Stimulated activated CD4-positive, alpha-beta T cell treated with anti-CD3 and anti-CD28 coated beads, Interleukin-12 subunit alpha, Interleukin-12 subunit beta, amount 100 ng/mL, for 48 hours (primary cell): ENCODE measurements at regions not wholly inside any gene's neighbourhood (a gene's known extent, or its start where the extent isn't known, plus 50 kb on each side); places are given as distances from the start of the nearest gene placed in this dataset.
A peak's percentile ranks its signal among the peaks of the same experiment; 100 is the strongest.
"Not testable (repeated sequence)": the region's sequence is repeated elsewhere in the genome, so short reads cannot be mapped to it uniquely, and the experiment has no call there.

Experiments
- DNase-seq, 3 donors: peaks; one replicate each; pipeline ENCODE4 v3.0.0-alpha.2; 2020; ENCODE audit warnings: low read depth in 2 of 3, low spot score in 1 of 3

DNA sequence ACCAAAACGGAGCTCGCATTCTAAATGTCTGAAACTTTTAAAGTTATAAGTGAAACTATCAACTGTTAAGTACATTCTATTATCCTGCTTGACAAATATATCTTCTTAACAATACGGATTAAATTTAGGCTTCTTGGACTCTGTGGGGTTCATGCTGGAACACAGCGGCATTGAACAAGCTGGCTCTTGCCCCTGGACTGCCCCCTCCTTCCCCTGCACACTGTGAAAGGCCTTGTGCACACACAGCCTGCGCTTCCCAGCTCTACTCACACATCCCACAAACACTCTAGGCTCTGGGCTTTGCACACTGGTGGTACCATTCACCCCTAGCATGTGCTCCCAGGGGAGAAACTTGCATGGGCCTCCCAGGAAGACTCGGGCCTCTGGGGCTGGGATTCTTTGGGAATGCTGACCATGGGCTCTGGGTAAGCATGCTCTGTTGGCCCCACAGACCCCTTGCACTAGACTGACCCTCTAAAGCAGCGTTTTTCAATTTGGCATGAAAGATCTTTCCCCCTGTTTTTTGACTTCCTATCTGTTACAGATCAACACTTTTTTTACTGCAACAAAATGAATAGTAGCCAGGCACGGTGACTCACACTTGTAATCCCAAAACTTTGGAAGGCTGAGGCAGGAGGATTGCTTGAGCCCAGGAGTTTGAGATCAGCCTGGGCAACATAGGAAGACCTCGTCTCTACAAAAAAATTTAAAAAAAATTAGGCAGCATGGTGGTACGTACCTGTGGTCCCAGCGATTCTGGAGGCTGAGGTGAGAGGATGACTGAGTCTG lies 96.2 kb upstream of the CPM start:
- DNase-seq = no peak

- DNase-seq = no peak
These were observed 97.3 kb upstream of the CPM start for GRCh38 chr12:69030321-69030720.

DNA sequence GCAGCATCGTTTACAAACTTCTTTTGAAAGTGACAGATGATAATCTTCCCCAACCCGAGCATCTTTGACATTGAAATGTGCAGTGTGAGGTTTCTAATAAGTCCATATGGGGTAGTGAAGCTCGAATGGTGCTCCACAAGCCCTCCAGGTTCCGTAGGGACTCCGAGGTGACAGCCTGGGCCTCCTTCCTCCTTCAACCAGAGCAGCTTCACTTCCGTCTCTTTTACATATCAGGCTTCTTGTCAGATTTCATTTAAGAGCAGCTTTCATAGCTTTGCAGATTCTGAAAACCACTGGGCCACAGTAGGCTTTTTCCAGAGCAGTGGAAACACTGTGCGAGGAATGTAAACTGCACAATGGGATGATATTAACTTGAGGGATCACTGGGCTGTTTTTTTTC lies 103.6 kb upstream of the CPM start:
- no peak for DNase-seq

DNA sequence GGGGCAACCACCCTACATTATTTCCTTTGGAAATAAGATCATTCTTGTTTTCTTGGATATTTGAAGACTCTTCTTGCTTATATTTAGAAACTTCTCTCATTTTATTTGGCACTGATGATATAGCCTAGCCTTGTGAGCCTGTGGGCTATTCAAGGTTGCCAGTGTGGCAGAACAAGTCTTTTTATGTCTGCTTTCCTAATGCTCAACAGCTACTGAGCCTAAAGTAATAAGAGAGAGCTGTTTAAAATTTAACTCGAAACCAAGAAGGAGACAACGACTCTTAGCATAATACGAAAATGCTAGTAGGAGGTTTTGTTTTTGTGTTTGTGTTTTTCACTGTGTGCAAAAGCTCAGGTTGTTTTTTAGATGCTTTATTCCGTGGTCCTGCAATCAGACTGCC lies 104.0 kb upstream of the CPM start:
- DNase-seq = no peak

DNA sequence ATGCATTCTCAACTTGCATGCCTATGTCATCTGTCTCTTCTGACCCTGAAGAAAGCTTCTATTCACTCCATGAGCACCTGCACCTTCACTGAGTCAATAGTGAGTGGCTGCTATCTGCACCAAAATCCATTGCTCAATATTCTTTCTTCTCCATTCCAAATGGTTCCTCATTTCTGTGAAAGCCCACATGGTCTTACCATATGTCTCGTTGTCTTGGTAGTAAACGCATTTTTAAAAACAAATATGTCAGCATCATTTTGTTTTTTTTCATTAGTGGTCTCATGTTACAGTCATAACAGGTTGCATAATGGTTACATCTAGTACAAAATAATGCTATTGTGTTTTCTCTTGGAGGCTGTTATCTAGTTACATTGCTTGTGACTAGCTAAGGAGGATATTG lies 106.9 kb upstream of the CPM start:
- no peak for DNase-seq

DNA sequence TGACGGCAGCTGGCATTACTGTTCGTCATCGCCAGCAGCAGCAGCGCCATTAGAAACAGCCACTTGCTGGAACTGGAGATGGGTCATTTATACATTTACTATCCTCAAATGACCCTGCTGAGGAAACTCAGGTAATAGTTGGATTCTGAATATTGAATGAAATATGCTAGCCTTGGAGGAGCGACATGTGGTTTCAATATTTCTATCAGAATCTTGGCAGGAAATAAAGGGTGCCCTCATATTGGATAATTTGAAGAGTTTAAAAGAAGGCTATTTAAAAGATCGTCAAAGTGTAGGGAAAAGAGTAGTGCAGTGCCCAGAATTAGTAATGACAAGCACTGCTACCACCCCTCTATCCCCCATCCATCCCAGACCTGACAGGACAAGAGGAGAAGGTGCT lies 109.6 kb upstream of the CPM start:
- no peak for DNase-seq

DNA sequence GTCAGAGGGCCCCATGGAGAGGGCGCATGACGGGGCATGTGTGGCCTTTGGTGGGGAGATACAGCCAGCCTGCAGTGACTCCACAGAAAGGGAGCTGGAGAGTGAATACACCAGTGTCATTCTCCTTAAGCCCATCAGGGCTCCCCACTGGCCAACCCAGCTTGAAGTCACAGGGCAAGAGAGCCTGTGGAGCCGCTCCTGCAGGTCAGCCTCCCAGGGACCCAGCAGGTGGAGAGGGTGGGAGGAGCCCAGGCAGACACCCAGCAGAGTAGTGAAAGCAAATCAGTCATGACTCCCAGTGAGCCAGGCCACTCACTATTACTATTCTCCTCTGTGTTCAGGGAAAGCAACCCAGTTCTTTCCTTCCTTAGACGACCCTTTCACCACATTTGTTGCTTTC lies 110.0 kb upstream of the CPM start:
- DNase-seq = no peak

GRCh38 chr12:69044887-69045286 lies 111.9 kb upstream of the CPM start:
- DNase-seq = no peak

DNA sequence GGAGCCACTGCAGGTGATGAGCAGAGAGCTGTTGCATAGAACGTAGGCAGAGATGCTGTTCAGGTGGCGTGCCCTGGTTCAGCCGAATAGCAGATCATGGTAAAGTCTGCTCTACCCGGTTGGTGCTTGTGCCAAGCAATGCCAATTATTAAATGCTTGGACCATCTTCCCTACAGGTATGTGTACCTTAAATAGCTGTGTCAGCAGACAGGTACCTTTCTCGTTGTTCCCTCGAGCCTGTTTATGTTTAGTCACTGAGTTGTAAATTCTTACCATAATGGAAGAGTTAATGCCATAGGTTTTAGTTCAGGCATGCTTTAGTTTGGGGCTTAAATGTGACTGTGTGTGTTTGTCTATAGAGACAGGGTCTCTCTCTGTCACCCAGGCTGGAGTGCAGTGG lies 112.5 kb upstream of the CPM start:
- no peak for DNase-seq

DNA sequence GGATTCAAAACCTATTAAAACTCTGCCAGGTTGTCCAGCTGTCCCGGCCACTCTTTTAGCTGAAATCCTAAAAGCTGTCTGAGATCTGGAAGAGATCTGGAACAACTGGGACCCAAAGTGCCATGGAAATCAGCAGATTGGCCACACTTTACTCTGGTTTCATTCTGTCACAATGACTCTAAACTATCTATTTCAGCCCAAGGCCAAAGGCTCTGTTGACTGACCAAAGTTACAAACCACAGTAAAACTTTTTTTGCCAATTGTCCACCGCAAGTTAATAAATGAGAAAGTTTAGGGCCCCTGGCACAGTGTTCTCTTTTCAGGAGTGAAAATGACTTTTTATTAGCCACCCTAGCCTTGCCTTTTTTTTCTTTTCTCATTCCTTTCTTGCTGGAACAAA lies 113.4 kb upstream of the CPM start:
- no peak for DNase-seq

DNA sequence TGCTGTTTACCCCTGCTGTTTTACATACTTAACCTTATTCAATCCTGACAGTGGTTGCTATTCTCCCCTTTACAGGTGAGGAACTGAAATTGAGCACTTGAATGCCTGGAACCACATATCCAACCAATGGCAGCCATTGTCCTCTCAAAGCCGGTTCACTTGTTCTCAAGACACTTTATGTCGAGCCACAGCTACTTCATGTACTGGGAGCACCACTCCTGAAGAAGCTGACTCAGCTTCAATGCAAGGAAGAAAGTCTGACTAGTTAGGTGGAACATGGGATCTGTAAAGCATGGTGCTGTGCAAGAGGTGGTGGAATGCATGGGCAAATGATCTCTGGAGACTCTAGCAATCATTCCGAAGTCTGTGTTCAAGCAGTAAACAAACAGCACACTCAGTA lies 113.9 kb upstream of the CPM start:
- no peak for DNase-seq

DNA sequence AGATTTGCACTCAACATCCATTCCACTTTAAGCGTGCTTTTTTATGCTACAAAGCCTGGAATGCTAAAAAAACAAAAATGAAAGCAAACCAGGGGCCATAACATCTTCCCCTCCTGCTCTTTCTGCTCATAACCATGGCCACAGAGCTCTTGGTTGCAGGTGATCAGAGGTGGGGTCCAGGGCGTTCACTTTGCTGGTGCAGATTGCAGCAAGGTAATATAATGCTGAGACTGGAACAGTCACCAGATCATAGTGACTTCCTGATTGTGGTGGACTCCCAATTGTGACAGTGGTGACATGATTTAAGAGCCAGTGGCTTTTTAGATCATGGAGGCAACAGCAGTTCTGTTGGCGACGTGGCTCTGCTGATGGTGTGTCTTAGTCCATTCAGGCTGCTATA lies 115.0 kb upstream of the CPM start:
- DNase-seq = no peak

GRCh38 chr12:69049855-69050254 lies 116.9 kb upstream of the CPM start:
- not testable (repeated sequence) for DNase-seq

DNA sequence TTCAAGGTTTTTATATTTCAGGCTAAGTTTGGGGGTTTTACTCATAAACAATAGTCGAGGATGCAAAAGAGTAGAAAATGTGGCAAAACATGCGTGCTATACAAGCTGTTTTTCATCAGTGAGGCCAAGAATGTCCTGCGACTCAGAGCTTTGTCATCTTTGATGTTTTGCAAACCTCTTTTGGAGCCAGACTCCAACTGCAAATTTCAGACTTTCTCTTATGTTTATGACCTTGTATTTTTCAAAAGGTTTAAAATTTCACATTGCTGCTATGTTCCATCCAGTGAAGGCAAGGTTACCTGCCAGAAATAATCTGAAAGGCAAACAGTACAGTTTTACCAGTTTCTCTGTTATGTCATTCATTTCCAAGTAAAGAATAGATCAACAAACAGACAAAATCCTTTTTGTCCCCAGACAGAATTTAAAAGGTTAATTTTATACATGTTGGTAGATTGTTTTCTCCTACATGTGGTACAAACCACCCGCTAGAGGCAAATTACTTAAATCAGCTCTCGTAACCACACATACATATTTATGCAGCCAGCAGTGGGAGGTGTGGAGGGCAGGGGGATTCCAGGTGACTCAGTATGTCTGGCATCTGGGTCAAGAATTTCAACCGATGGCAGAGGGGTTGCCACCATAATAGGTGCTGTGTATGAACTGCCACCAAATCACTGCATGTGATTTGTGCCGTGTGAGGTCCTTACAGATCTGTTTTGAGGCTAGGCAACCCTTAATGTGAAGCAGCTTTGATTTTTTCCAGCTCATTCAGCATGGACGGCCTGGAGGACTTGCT lies 119.8 kb upstream of the CPM start:
- DNase-seq = peak; percentile 32 to 47 (median 43)

DNA sequence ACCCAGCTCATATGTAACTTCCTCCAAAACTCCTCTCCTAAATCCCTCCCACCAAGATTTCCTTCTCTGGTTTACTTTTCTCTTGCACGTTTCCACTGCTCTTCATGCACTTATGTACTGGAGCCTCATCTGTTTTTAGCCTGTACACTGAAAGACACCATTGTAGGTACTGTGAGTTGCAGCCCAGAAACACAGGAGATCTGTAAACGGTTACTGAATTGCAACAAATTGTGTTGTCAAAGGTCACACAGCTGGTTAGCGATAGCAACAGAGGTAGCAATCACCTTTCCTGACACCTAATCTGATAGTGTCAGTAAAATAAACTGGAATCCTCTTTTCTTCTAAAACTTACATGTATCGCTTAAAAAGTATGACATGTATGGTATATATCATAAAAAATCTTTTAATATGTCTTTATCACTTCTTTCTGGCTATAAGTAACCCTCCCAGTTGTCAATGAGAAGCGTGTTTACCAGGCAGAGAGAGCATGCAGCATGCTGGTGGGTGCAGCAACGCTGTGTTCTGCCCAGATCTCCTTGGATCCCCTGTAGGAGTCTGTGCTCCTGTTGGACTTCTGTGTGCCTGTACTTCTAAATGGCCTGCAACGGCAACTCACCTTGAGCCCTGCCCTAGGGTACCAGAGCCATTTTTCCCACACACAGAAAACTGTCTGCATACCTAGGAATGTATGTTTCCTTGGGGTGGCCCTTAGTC lies 121.5 kb upstream of the CPM start:
- DNase-seq = no peak

GRCh38 chr12:69055280-69055679 lies 122.3 kb upstream of the CPM start:
- DNase-seq = no peak

DNA sequence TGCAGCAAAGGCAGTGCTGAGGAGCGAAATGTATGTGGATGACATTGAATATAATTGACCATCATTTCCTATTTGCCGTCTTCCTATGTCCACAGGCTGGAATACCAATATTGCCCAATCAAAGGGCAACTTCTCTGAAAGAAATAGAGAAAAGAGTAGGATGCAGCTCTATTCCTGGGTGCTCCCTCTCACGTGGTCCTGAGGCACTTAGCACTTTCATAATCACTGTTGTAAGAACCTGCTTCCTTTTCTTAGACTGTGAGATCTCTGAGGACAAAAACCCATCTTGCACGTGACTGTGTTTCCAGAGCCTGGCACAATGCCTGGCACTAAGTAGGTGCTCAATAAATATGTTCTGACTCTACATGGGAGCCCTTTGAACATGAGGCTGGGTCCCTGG lies 122.7 kb upstream of the CPM start:
- no peak for DNase-seq

- no peak for DNase-seq
These were observed 124.0 kb upstream of the CPM start for GRCh38 chr12:69056743-69057515.

DNA sequence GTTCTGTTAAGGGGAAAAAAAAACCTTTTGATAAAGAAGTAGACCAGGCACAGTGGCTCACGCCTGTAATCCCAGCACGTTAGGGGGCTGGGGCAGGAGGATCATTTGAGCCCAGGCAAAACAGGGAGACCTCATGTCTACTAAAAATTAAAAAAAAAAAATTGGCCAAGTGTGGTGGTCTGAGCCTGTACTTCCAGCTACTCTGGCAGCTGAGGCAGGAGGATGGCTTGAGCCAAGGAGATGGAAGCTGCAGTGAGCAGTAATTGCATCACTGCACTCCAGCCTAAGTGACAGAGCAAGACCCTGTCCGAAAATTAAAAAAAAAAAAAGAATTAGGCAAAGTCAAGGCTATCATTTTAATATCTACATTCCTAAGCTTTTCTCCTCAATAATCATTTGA lies 124.8 kb upstream of the CPM start:
- no peak for DNase-seq

GRCh38 chr12:69059465-69060457 lies 126.8 kb upstream of the CPM start:
- no peak for DNase-seq
